Esophagus muscularis mucosa (tissue), 4 donors: ENCODE measurements at regions not wholly inside any gene's neighbourhood (a gene's known extent, or its start where the extent isn't known, plus 50 kb on each side); places are given as distances from the start of the nearest gene placed in this dataset.

ENCODE experiments used
- EP300 ChIP-seq: sonication (generic); formaldehyde crosslinking; IDR thresholded peaks from one replicate; pipeline ENCODE4 v1.6.1; 2017; ENCODE audit warnings: antibody characterized with exemption
- POLR2AphosphoS5 ChIP-seq, 2 donors: sonication (generic); formaldehyde crosslinking; IDR thresholded peaks; one replicate each; pipeline ENCODE4 v1.6.1; 2017; ENCODE audit warnings: antibody characterized with exemption in 2 of 2
- TF ChIP-seq, protein P1 (sequence below), 3 experiments: fragments of 200-600 bp in 2 of 3; fragments of 450-650 bp in 1 of 3; sonication (generic) in 2 of 3; IDR thresholded peaks; one replicate each; pipeline ENCODE4 v1.5.1; 2017 to 2019; ENCODE audit warnings: antibody characterized with exemption in 3 of 3, mild to moderate bottlenecking in 2 of 3, moderate library complexity in 1 of 3

DNA sequence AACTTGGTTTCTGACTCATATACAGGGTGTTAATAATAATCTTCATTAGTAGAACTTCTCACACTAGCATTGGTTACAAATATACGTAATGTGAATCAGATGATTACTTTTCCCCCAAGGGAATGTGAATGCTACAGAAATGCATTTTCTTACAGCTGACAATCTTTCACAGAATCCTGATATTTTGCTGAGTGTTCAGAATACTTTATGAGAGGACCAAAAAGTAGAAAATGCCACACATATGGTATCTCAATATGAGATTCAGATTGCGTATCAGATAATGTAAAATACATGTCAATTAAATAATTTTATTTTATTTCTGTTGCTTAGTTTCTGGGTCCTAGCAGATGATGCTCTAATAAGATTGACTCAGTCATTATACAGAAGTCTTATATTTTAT lies 979.9 kb upstream of the GBE1 start:
- TF ChIP-seq, protein P1, sequence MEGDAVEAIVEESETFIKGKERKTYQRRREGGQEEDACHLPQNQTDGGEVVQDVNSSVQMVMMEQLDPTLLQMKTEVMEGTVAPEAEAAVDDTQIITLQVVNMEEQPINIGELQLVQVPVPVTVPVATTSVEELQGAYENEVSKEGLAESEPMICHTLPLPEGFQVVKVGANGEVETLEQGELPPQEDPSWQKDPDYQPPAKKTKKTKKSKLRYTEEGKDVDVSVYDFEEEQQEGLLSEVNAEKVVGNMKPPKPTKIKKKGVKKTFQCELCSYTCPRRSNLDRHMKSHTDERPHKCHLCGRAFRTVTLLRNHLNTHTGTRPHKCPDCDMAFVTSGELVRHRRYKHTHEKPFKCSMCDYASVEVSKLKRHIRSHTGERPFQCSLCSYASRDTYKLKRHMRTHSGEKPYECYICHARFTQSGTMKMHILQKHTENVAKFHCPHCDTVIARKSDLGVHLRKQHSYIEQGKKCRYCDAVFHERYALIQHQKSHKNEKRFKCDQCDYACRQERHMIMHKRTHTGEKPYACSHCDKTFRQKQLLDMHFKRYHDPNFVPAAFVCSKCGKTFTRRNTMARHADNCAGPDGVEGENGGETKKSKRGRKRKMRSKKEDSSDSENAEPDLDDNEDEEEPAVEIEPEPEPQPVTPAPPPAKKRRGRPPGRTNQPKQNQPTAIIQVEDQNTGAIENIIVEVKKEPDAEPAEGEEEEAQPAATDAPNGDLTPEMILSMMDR (IDR thresholded peaks at IDR 0.05): no peak
- no peak for TF ChIP-seq POLR2AphosphoS5 (IDR thresholded peaks at IDR 0.05)
- TF ChIP-seq EP300: no peak
